ENCODE measurements at regions not wholly inside any gene's neighbourhood (a gene's known extent, or its start where the extent isn't known, plus 50 kb on each side); places are given as distances from the start of the nearest gene placed in this dataset.

DNA sequence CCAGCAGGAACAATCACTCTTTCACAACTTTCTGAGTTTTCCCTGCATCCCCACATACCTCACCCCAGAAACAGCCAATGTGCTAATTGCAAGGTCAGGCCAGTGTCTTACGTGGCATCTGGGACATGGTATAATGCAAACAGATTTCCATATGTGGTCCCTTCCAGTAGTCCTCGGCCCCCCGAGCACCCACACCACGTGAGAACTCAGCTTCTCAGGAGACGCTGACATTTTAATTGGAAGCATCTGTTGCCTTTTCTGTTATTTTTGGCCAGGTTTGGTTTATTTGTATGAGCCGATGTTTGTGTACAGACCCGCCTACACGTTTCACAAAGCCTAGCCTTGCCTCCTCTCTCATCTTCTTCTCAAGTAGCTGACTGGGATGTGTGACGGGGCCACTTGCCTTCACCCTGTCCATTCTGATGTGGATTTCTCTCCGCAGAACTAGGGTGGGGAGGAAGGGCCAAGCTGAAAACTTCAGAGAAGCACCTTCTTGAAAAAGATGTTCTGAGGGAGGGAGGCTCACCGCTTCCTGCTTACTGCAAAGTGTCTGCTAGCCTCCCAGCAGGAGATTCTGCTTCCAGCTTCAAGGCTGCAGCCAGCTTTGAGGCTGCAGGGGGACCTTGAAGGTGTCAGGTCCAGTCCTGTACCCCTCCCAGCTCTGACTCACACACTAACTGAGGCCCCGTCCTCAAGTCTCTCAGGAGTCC is 109.6 kb upstream of the SLC14A2 start:
- no peak for DNase-seq

DNA sequence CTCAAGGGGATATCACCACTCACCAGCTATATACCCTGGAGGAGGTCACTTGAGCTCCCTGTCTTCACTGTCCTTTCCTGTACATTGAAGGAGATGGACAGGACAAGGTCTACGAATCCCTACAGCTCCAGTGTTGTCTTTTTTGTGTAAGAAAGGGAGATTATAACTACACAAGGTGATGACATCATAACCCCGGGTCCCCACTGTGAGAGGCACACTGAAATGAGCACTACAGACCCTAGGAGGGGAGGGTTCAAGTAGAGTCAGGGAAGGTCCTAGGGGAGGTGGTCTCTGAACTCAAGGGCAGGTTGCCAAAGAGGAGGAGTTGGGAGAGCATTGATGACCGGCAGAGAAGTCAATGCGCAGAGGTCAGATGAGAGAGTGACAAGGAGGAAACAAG is 108.3 kb upstream of the SLC14A2 start:
- DNase-seq: no peak

DNA sequence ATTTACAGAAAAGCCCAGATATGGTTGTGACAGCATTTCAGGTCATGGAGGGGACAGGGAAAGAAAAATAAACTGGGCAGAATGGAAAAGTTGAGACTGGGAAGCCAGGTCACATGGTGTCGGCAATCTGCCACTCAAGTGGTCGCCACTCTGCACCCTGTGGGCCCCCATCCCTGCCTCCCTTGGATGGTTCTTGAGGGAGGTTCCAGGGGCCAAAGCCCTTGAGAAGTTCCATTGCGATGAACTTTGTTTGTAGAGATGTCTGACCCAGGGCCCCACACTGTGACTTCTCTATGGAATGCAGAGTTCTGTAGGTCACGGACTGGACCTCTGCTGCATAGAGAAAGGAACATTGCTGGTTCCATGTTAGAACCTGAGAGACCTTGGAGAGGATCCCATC is 105.7 kb upstream of the SLC14A2 start:
- DNase-seq: no peak

DNA sequence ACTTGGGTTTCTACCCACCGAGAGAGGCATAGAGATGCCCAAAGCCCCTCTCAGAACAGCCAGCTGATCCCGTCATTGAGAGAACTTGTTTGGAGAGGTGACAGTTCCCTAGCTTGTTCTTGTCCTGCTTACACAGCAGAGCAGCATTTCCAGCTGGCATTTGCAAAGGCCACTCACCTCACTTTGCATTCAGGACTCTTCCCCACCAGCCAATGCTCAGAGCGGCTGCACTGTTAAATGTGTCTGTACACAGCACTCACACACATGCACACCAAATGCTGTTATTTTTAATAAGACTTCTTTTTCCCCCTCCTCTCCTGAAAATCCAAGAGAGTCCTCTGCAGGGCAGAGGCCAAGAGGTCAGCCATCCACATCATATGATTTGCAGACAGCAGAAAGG is 104.6 kb upstream of the SLC14A2 start:
- no peak for DNase-seq

DNA sequence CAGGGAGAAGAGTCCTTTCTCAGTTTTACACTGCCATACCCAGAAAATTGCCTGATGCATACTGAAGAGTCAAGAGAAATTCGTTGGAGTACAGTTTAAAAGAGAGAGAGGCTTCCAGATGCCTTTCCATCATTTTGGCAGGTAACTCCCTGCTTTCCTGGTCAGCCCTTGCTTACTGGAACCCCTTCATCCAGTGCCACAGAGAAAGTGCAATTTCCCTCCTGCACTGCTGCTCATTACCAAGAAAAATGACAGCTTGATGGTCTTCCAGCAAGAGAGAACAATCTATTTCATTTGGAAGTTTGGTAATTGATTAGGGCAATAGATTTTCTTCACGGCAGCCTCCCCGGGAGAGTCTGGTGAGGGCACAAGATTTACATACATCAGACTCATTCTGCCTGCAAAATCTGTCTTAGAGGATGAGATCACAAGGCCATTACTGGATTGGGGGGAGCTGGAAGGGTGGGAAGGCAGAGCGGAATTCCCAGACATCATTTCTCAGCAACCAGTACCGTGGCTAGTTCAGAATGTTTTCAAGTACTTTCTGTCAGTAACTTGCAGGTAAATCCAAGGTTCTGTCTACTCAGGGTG is 102.8 kb upstream of the SLC14A2 start:
- DNase-seq: no peak

DNA sequence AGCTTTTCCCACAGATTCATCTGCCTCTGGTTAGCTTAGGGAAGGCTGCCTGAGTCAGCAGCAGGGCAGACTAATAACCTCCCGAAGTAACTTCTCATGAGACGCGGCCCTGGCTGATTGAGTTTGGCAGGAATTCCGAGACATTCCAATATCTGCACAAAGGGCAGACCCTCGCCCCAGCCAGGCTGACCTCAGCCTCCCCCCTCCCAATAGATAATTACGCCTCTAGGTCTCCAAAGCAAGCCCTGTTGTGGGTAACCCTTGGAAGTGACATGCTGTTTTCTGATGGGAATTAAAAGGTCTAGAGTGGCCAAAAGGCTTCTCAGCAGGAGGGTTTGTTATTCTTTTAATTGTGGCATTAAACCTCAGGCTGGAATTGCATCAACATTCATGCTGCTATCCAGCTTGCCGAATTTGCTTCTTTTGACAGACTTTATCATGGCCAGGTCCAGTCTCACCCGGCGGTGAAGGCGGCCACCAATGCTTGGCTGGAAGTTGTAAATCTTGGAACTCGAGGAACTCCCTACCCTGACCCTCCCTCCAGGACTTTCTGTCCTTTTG is 98.0 kb upstream of the SLC14A2 start:
- no peak for DNase-seq

DNA sequence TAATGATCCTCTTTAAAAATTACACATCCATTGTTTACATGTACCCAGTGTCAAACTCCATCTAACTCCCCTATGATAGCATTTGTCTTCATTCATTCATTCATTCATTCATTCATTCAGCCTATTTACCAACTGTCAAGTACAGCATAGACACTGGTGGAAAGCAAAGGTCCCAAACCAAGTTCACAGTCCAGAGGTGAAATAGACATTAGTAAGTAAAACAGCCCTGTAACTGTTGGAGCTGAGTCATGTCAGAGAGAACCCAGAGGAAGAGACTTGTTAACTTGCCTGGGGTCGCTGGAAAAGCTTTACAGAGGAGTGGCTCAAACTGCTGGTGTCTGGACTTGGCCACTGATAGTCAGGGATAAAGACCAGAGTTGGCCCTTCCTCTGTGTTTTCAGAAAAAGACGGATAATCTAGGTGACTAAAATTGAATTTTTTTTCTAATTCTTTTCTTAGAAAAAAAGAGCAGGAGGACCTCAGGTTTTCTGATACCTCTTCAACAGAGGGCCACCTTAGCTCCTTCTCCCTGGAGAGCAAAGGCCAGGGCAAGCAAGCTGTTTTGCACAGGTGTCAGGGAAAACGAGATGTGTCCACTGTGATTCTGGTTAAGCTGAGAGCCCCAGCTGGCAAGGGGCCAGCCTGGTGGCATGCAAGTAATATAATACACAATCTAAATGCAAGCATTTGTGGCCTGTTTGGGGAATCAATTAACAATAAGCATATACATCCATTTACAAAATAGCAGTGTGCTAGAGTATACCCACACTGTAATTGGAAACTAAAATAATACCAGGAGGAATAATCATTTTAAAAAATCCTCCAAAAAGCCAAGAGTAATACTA is 96.7 kb upstream of the SLC14A2 start:
- DNase-seq: no peak

DNA sequence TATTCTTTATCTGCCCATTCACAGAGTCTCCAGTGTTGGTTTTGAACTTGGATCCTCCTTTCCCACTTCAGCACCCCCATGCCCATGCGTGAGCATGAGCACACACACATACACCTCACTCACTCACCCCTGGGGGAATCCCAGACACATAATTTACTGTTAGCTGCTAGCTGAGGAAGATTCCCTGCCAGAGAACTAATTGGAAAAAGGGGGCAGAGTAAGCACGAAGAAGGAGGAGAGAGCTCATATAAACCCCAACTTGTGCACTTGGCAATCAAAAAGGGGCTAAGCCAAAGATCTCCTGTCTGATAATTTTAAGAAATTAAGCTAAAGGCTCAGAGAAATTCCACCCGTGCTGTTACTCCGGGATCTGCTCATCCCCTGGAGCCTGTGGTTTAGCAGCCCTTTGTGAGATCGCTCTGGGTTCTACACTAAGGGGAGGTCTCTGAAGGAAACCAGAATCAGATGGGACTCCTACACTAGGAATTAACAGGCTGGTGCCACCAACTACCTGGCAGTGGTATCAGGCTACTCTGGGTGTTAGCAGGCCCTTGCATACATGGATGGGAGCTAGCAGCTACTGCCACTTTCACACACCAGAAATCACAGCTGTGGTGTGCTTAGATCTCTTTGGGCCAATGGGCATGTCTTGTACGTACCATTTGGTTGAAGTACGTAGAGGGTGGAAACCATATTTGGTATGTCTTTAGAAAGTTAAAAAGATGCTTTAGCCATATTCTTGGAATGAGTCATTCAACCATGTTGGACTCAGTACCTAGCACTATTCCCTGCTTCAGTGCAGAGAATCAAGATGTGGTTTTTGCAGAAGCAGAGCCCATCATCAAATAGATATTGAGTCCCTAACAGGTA is 95.6 kb upstream of the SLC14A2 start:
- no peak for DNase-seq

DNA sequence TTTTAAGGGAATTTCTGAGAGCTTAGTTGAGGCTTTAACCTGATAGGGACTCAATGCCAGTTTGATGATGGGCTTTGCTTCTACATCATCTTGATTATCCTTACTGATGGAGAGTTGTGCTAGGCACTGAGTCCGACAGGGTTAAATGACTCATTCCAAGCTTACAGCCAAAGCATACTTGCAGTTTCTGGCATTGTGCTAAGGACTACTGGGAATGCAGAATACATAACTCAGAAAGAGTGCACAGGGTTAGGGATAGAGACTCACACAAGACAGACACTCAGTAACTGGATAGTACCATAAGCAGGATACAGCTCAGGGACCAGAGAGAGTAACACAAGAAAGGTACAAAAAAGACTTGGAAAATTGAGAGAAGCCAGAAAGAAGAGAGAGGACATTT is 94.1 kb upstream of the SLC14A2 start:
- DNase-seq: no peak

DNA sequence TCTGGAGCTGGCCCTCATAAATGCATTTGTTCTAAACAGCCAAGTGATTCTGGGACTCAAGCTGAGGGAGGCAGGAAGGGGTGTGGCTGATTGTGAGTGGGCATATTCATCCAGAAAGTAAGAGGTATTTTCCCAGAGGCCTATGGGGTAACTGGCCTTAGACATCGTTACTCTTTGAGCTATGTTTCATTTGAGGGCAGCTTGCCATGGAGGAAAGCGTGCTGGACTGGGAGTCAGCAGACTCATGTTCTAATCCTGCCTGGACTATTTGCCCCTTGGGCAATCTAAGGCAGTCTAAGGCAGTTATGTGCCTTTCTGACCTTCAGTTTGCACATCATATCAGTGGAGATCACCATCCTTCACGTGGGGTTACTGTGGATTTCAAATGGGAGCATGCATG is 93.5 kb upstream of the SLC14A2 start:
- no peak for DNase-seq

DNA sequence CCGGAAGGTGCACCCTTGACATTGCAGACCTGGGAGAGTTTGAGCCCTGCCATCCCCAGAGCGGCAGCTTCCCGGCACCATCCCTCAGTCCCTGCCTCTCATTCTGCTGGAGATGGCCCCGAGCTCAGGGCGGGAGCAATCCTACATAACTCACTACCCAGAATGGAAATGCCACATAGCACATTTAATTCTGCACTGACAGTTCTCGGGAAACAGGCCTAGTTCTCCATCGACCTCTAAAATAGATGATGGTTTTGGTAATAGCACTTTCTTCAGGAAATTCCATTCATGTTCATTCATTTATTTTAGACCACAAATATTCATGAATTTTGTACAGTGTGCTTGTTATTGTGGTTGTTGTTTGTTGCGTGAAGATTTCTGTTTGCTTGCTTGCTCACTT is 92.9 kb upstream of the SLC14A2 start:
- DNase-seq: no peak

DNA sequence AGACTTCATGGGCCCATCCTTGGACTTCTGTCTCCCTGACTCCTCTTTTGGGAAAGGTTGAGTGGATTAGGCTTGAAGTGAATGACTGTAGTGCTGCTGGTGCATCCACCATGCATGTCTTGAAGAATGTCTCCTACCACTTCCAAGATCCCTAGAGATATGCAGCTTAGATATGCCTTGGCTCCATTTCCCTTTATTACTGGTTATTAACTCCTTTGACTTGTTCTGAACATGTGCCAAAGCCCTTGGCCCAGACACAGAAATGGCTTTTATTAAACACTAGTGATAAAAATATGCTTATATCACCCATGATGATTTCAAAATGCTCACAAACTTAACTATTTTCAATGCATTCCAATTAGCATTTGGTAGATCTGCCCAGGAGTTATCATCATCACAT is 90.0 kb upstream of the SLC14A2 start:
- no peak for DNase-seq

DNA sequence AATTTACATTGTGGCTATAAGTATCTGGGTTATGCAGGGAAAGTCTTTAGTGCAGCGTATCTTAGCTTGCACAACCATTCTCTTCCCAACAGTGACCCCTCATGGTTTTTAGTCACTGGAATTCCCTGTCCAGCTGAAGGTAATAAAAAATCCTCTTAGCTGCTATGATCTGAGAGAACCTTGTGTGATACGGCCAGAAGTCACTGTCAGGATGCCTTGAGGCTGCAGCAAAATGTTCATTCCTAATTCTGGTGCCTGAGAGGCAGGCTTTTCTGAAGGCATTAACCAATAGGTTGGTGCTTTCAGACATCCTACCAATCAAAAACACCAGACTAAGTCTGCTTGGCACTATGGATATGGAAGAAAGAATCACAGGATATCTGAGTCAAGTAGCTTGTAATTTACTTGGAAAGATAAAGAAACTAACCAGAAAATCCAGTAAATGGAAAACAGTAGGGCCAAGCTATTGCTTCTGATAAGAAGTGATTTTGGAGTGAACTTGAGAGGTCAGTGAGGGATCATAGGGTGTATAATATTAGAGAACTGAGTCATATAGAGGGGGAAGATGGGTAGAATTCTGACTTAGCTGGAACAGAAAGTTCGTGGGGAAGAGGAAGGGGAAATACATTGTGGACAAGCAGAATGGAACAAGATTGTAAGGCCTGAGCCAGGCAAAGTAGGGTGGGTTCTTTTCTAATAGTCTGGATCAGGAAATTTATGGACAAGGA is 89.0 kb upstream of the SLC14A2 start:
- DNase-seq: no peak

DNA sequence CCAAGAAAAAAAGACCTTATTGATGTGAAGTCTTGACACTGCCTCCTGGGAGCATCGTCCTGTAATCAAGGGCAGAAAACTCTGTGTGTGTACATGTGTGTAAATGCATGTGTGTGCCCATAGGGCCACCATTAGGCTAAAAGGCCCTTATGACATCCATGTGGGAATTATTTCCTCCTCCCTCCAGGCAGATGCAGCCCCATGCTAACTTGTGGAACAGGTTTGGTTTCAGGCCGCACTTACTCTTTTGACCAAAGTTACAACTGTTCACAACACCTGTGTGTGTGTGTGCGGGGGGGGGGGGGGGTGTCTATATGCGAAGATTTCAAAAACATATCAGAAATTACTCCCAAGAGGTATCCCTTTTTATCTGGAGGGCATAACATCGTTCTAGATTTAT is 87.4 kb upstream of the SLC14A2 start:
- DNase-seq: no peak

DNA sequence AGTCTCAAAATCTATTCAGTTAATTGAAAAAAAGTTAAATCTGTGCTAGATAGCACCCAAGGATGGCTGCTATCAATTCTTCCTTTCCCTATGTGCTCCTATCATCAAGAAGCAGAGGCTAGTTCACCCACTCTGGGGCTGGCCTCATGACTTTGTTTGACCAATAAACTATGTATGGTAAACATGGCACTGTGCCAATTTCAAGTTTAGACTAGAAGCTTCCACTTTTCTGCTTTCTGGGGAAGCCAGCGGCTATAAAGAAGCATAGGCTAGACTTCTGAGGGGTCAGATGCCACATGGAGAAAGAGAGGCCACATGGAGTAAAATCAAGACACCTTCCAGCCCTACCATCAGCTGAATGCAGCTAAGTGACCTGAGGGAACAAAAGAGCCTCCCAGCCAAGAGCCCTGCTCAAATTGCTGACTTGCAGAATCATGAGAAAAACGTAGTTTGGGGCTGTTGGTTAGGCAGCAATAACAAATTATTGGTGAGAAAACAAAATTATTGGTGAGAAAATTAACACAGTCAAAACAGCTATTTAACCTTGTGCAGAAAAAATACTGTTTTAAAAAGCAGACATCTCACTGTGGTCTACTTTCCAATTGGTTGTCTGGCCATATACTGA is 86.5 kb upstream of the SLC14A2 start:
- DNase-seq: no peak

DNA sequence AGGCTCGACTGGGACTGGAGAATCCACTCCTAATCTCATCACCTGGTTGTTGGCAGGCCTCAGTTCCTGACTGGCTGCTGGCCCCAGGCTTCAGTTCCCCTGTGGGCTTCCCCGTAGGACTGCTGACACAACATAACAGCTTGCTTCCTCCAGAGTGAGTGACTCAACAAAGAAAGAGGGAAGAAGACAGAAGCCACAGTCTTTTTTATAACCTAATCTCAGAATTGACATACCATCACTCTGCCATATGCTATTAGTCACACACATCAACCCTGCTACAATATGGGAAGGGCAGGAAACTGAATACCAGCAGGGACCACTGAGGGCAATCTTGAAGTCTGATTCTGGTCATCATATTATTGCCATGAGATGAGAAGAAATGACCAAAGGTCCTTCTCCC is 76.8 kb upstream of the SLC14A2 start:
- no peak for DNase-seq

DNA sequence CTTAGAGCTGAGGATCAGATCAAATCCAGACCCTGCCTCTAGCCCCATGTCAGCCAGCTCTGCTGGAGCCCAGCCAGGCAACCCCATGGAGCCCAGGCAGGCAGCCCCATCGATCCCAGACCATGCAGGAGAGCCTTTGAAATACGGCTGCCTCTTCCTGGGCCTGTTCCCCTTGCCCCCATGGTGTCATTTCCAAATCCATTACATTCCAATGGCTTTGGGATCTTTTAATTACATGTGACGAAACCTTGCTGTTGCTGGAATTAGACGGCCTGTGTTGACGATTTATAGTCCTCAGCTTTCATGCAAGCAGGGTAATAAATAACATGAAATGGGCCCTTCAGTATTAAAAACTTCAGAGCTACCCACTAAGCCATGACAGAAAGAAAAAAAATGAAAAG is 75.8 kb upstream of the SLC14A2 start:
- DNase-seq: no peak

DNA sequence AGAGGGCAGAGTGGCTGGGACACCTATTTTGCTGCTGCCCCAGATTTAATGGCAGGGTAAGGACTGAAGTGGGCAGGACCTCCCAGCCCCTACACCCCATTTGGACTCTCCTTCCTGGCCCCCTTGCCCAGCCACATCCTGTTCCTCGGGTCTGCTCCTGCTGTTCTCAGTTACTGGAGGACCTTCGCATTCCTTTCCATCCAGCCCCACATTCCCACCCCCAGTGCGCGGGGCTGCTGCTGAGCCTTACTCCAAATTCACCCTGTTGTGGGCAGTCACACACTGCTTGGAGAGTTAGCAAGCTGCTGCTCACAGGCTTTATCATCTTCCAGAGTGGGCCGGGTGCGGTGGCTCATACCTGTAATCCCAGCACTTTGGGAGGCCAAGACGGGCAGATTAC is 75.2 kb upstream of the SLC14A2 start:
- DNase-seq: no peak

DNA sequence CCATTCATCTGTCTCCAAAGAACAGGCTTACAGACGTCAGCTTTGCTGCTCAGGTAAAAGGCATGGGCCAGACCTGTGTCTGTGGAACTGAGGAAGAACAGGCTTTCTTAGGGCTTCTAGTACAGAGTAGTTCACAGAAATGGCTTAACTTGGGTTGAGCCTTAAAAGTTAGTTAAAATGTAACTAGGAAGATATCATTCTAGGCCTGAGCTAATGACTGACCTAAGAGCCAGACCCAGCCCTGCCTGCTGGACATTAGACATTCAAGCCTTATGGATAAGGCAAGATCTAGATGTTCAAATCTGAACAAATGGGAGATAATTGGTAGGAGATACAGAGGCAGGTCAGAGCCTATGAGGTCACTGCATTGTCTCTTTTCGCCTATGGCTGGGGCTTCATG is 73.9 kb upstream of the SLC14A2 start:
- no peak for DNase-seq

DNA sequence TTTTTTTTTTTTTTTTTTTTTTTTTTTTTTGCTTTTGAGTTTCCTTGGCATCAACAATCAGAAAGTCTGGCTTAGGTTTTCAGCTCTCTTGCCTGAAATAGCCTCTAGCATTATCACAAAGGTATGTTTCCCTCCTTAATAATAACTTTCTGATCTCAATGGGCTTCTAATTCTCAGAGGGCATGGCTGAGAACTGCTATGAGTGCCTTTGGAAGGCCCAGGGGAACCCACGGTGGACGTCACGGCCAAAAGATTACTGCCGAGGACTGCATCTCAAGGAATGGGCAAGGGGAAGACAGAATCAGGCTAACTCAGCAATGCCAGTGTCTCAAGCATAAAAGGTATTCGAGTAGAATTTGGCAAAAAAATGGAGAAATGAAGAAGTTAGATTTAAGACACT is 73.2 kb upstream of the SLC14A2 start:
- DNase-seq: no peak

DNA sequence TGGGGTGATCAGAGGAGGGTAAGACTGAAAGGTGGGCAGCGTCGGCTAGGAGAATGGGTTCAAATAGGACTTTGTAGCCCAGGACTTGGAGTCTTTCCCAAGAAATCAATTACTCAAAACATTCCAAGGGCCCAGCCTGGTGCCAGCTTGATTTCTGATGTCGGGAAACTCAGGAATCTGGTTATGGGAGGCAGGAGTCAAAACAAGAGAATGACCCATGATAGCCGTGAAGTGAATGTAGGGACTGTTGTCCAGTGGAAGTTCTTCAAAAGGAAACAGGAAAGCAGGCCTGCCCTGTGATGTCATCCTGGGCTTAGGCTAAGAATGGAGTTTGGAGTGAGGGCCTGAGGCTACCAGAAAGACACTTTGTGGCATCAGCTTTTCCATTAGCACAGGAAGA is 67.4 kb upstream of the SLC14A2 start:
- no peak for DNase-seq

DNA sequence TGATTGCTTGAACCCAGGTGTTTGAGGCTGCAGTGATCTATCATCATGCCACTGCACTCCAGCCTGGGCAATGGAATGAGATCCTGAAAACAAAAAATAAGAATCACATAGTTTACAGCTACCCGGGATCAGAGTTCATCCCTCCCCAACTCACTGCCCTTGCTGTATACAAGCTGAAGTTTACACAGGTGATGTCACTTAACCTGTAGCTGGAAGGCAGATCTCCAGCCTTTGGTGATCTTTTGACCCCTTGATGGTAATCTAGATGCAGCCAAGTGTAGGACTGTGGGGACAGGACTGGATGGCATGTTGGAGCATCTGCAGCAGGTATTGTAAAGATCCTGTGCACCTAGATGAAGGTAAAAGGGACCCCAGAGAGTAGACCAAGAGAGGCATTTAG is 66.7 kb upstream of the SLC14A2 start:
- no peak for DNase-seq
